Omental fat pad (tissue), 3 donors: ENCODE measurements at regions not wholly inside any gene's neighbourhood (a gene's known extent, or its start where the extent isn't known, plus 50 kb on each side); places are given as distances from the start of the nearest gene placed in this dataset.

Source experiments
- ATAC-seq: fragments of 150-250 bp; one replicate; pipeline ENCODE4 v1.9.1; 2016; ENCODE audit warnings: mild to moderate bottlenecking, moderate library complexity; ENCODE audit not compliant: low FRiP score
- DNase-seq: peaks from one replicate; pipeline ENCODE4 v3.0.0-alpha.2; 2019; ENCODE audit warnings: low spot score
- CTCF ChIP-seq, 3 donors: fragments of 450-650 bp; IDR thresholded peaks; one replicate each; pipeline ENCODE4 v1.5.1; 2016 to 2017; ENCODE audit warnings: antibody characterized with exemption in 3 of 3, mild to moderate bottlenecking in 3 of 3, moderate library complexity in 2 of 3

GRCh38 chr13:26934096-26934495 is 173.5 kb upstream of the GPR12 start:
- DNase-seq: no peak
- no peak for ATAC-seq
- TF ChIP-seq CTCF (IDR thresholded peaks at IDR 0.05): no peak

- no peak for TF ChIP-seq CTCF (IDR thresholded peaks at IDR 0.05)
Measured at GRCh38 chr13:26932465-26932864, 171.9 kb upstream of the GPR12 start.

GRCh38 chr13:26929971-26930730 is 169.6 kb upstream of the GPR12 start:
- peak; percentile 60 for ATAC-seq
- peak; percentile 51 for DNase-seq
- TF ChIP-seq CTCF (IDR thresholded peaks at IDR 0.05): peak in 1 of 3 donors; percentile 74

More at GRCh38 chr13:26932465-26932864, 171.9 kb upstream of the GPR12 start:
- ATAC-seq (no peak), DNase-seq (no peak)

GRCh38 chr13:26927511-26927910 is 166.9 kb upstream of the GPR12 start:
- DNase-seq (no peak), ATAC-seq (no peak)
- TF ChIP-seq CTCF (IDR thresholded peaks at IDR 0.05): no peak

- ATAC-seq (no peak), DNase-seq (no peak)
- no peak for TF ChIP-seq CTCF (IDR thresholded peaks at IDR 0.05)
Measured at GRCh38 chr13:26926371-26926770, 165.8 kb upstream of the GPR12 start.

GRCh38 chr13:26923824-26924605 is 163.4 kb upstream of the GPR12 start:
- TF ChIP-seq CTCF (IDR thresholded peaks at IDR 0.05): no peak
- no peak for DNase-seq
- ATAC-seq: no peak
